GM19324 (cell line): ENCODE measurements at regions not wholly inside any gene's neighbourhood (a gene's known extent, or its start where the extent isn't known, plus 50 kb on each side); places are given as distances from the start of the nearest gene placed in this dataset.

Experiments used
- ATAC-seq: cut with Tn5 transposase; IDR thresholded peaks from one replicate; pipeline ENCODE4 v1.9.1; 2021; ENCODE audit warnings: mild to moderate bottlenecking, moderate library complexity; ENCODE audit not compliant: unreplicated experiment, low FRiP score

DNA sequence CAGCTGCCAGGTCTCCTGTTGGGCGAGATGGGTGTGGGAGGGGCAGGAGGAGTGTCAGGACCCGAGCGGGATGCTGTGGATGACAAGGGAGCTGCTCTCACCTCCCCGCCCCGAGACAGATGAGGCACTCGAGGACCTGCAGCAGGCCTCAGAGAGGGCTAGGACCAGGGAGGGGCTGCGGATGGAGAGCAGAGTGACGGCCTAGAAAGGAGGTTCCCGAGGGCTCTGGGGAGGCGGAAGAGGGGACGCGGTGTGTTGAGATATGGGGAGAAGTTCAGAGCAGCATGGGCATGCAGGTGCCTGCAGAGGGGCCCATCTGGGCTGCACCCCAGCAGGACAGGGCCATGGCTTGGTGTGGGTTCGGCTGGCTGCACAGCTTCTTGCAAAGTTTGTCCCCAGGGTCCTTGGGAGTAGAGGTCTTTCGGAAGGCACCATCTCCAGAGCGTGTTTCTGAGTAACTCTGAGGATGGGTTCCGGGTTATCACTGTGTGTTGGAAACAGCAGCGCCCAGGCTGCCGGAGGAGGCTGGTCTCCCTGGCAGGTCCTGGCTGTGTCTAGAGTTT is 104.6 kb downstream of the PAX1 start:
- ATAC-seq, result no peak

DNA sequence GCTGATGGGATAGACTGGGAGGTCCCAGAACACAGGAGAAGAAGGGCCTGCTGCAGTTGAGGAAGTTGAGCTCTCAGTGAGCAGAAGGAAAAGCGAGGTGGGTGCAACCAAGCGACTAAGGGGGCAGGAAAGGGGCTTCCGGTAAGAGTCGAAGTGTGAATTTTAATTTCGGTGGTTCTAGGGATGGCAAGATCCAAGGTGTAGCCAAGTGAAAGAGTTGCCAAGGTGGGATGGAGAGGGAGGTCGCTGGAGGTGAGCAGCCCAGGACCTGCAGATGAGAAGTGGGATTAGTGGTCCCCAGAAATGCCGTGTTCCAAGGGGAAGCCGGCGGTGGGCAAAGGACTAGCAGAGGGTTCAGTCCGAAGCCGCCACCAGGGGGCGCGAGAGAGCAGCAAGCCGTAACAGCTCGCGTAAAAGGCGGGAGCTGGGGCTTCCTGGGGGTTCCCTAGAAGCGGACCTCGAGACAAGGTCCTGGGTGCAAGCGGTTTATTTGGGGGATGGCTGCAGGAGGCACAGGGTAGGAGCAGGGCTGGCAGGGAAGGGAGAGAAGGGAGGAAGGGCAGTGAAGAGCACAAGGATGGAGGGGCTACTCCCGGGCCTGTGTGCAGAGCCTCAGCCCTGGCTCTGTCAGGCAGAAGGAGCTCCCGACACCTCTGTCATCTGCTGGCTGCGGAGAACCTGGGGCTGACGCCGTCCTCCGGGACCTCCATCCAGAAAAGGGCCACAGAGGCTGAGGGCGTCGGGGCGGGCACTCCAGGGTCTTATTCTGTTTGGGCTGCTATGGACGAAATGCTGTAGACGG is 103.6 kb downstream of the PAX1 start:
- ATAC-seq, result no peak

DNA sequence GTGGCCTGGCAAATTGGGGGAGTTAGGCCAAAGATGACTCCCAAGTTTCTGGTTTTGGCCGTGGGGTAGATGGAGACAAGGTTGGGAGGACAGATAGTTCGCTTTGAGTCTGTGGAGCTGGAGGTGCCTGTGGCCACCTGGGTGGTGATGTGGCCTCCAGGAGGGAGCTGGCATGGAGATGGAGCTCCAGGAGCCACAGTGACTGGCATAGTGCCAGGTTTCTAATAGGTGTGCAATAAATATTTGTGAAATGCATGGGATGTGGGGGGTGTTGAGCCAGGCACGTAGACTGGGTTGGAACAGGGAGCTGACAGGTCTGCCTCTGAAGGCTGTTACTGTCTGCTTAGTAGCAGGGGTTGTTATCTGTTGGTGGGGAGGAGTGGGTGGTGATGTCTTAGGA is 102.7 kb downstream of the PAX1 start:
- no peak for ATAC-seq

DNA sequence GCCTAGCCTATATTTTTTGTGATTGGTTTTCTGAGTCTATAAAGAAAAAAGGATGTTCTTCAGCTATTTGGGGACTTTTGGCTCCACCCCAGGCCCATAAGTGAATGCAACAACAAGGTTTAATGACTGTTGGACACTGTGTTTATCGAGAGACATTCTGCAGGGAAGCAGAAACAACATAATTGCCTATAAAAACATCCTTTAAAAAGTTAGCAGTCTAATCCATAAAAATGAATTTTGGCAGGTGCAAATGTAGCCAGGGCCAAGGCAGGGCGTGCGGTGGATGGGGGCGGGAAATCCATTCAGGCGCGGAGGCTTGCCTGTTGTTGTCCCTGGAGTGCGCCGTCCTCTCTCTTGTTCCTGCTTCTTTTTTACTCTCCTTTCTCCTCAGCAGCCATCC is 99.3 kb downstream of the PAX1 start:
- no peak for ATAC-seq

DNA sequence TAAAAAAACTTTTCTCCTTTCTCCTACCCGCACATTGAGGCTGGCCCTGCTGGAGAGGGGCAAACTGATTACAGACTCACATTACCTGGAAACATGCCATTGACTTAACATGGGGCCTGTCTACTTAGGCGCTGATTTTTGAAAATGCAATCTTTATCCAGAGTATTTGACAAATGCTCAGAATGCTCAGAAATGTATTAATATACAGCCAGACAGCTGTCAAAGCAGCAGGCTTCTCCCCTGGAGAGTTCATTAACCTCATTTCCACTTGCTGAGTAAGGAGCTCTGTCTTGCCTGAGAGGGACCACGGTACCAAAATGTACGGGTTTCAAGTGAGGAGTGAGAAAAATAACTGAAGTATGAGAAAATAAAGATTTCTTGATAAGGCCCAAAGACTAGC is 95.7 kb downstream of the PAX1 start:
- ATAC-seq, result no peak

DNA sequence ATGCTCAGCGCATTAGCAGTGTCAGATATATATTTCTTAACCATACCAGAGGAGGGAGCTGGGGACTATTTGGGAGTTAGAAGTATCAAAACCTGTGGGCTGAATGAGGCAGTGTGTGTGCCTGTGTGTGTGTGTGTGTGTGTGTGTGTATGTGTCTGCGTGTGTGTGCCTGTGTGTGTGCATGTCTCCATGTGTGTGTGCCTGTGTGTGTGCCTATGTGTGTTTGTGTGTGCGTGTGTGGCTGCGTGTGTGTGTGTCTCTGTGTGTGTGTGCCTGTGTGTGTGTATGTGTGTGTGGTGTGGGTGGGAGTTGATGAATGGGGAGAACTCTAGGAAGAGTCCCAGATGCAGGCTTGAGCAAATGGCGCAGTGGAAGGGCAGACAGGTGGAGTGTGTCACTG is 92.9 kb downstream of the PAX1 start:
- no peak for ATAC-seq

DNA sequence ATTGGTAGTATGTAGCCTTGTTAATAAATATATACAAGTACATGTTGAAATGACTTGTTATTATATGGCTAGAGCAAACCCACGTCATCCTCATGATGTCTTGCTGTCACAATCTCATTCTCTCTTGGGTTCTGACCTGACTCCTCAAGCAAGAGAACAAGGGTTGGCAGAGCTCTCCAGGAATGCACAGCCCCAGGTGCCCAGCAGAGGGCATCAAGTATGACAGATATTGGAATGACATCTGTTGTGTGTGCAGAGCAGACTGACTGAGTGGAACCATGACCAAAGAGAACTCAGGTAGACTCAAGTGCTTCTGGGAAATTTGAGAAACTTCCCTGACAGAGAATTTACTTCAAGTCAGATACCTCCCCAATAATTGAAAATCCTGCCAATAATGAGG is 90.6 kb downstream of the PAX1 start:
- no peak for ATAC-seq

DNA sequence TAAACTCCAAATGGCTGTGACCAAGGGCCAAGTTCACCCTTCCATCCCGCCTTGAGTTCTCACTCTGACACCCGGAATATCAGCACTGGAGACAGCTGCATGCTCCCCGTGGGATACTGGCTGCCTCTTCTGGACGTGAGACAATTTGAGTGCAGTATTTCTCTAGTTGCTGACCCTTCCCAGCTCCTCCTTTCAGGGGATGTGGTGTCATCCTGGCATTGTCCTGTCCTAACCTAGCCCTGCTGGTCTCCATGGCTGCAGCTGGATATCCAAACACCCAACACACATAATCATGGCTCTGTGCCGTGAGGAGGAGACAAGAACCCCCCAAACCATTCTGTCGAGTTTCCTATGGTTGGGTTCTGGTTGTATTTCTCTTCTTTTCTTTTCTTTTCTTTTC is 82.6 kb downstream of the PAX1 start:
- ATAC-seq, result no peak

DNA sequence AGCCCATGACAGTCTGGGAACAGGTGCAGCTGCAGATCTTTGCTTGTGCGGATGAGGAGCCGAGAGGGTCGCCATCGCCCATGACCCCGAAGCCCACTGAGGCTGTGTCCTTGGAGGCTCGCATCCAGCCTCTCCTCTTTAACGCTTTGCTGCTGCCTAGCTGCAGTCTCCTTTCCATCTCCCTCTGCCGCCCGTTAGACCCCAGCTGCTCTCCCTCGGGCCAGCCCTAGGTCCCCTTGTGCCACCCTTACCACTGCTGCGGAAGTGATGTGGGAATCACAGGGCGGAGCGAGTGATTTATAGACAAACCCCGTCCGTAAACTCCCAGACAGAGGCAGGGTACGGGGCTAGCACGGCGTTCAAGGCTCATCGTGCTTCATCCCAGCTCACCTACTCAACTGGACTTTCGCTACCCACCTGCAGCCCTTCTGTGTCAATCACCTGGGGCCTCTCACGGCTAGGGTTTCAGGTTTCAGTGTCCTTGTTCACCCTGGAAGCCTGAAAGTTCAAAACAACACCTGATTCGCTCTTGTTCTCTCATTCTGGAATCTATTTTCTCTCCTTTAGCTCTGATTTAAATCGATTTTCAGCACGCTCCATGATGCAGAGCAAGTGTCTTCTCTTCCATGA is 76.1 kb downstream of the PAX1 start:
- no peak for ATAC-seq

DNA sequence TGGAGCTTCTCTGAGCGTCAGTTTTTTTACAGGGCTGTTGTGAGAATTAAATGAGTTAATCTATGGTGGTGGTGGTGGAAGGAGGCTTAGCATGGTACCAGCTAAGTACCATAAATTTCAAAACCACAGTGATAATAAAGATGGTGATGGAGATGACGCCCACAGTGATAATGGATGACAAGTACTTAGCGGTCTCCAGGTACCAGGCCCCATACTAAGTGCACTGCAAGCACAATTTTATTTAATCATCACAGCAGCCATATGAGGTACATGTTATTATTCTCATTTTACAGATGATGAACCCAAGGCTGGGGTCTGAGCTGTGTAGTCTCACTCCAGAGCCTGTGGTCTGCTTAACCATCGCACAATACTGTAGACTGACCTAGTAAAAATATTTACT is 75.1 kb downstream of the PAX1 start:
- no peak for ATAC-seq
